OCI-LY7 (cell line): ENCODE measurements at regions not wholly inside any gene's neighbourhood (a gene's known extent, or its start where the extent isn't known, plus 50 kb on each side); places are given as distances from the start of the nearest gene placed in this dataset.

Source experiments
- EZH2phosphoT487 ChIP-seq: fragments of 200-600 bp; sonication (generic); IDR thresholded peaks from 2 replicates; pipeline ENCODE4 v1.6.1; 2018; ENCODE audit warnings: low read depth, borderline replicate concordance, mild to moderate bottlenecking, mixed run types, antibody characterized with exemption, low read length, moderate library complexity, mixed read lengths
- TF ChIP-seq, protein P1 (sequence below): fragments of 200-600 bp; sonication (generic); conservative IDR thresholded peaks from 2 replicates; pipeline ENCODE4 v1.5.1; 2014; ENCODE audit warnings: mild to moderate bottlenecking, antibody characterized with exemption, low read length, moderate library complexity, mixed read lengths

DNA sequence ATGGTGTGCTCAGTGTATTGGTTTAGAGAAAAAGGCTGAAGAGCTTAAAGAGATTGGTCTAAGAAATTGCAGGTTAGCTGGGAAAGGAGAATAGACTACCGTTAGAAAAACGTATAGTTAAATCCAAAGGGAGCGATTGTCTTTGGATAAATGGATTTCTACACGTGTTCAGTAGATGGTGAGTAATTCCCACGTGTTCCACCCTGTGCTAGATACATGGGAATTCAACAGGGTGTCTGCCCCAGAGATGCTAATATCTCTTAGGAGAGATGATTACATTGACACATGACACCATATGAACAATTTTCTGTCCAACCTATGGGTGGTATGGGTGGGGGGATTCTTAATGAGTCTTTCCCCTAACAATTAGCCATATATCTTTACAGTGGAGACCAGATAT, 99.8 kb downstream of the TDRD15 start:
- TF ChIP-seq, protein P1, sequence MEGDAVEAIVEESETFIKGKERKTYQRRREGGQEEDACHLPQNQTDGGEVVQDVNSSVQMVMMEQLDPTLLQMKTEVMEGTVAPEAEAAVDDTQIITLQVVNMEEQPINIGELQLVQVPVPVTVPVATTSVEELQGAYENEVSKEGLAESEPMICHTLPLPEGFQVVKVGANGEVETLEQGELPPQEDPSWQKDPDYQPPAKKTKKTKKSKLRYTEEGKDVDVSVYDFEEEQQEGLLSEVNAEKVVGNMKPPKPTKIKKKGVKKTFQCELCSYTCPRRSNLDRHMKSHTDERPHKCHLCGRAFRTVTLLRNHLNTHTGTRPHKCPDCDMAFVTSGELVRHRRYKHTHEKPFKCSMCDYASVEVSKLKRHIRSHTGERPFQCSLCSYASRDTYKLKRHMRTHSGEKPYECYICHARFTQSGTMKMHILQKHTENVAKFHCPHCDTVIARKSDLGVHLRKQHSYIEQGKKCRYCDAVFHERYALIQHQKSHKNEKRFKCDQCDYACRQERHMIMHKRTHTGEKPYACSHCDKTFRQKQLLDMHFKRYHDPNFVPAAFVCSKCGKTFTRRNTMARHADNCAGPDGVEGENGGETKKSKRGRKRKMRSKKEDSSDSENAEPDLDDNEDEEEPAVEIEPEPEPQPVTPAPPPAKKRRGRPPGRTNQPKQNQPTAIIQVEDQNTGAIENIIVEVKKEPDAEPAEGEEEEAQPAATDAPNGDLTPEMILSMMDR = no peak
- TF ChIP-seq EZH2phosphoT487 = no peak
